Gastroesophageal sphincter (tissue), 4 donors: ENCODE measurements at regions not wholly inside any gene's neighbourhood (a gene's known extent, or its start where the extent isn't known, plus 50 kb on each side); places are given as distances from the start of the nearest gene placed in this dataset.

Source experiments
- ATAC-seq: fragments of 150-250 bp; one replicate; pipeline ENCODE4 v1.9.1; 2016; ENCODE audit warnings: mild to moderate bottlenecking, moderate library complexity
- H3K27ac ChIP-seq, 4 donors: fragments of 200-600 bp; sonication (generic) in 3 of 4; 1 replicate in 3 of 4; 2 replicates in 1 of 4; pipeline ENCODE4 v1.5.1; 2016 to 2019
- H3K27me3 ChIP-seq: fragments of 200-600 bp; sonication (generic); one replicate; pipeline ENCODE4 v1.5.1; 2019
- H3K36me3 ChIP-seq, 2 donors: fragments of 200-600 bp; sonication (generic); one replicate each; pipeline ENCODE4 v1.5.1; 2019; ENCODE audit warnings: control low read depth in 1 of 2
- H3K4me1 ChIP-seq, 3 donors: fragments of 200-600 bp; sonication (generic); 1 replicate in 2 of 3; 2 replicates in 1 of 3; pipeline ENCODE4 v1.5.1; 2016 to 2019; ENCODE audit warnings: control low read depth in 2 of 3
- H3K4me3 ChIP-seq, 2 donors: fragments of 200-600 bp; sonication (generic); one replicate each; pipeline ENCODE4 v1.5.1; 2019; ENCODE audit warnings: mild to moderate bottlenecking in 1 of 2, moderate library complexity in 1 of 2
- H3K9me3 ChIP-seq, 3 donors: fragments of 200-600 bp; sonication (generic); one replicate each; pipeline ENCODE4 v1.5.1; 2017 to 2019; ENCODE audit warnings: control low read depth in 2 of 3
- CTCF ChIP-seq, 4 experiments: fragments of 200-600 bp in 2 of 4; fragments of 450-650 bp in 2 of 4; sonication (generic) in 1 of 4; IDR thresholded peaks; one replicate each; pipeline ENCODE4 v1.5.1; 2017 to 2019; ENCODE audit warnings: antibody characterized with exemption in 4 of 4, mild to moderate bottlenecking in 2 of 4, moderate library complexity in 2 of 4
- EP300 ChIP-seq: sonication (generic); formaldehyde crosslinking; IDR thresholded peaks from one replicate; pipeline ENCODE4 v1.6.1; 2017; ENCODE audit warnings: antibody characterized with exemption, mild to moderate bottlenecking
- POLR2A ChIP-seq, 2 donors: fragments of 450-650 bp; IDR thresholded peaks; one replicate each; pipeline ENCODE4 v1.6.1; 2017; ENCODE audit warnings: antibody characterized with exemption in 2 of 2, mild to moderate bottlenecking in 2 of 2, moderate library complexity in 1 of 2
- POLR2AphosphoS5 ChIP-seq: sonication (generic); formaldehyde crosslinking; IDR thresholded peaks from one replicate; pipeline ENCODE4 v1.6.1; 2017; ENCODE audit warnings: antibody characterized with exemption
- WGBS, 2 donors: methylation state at CpG; one replicate each; pipeline ENCODE4 v1.1.5; 2018; ENCODE audit warnings: low coverage in 1 of 2; 5-methylcytosine and 5-hydroxymethylcytosine counted together

- Histone ChIP-seq H3K4me3 (no peak overlapping the region), H3K36me3 (no peaks in the 10 kb centered on the region), H3K27ac (no peak overlapping the region), H3K4me1 (peaks cover 0 to 24% (median 0%) of the 10 kb centered on the region in 3 donors), H3K27me3 (no peaks in the 10 kb centered on the region), H3K9me3 (no peaks in the 10 kb centered on the region)
- WGBS, 2 donors: 89 to 94% methylated on average over 2 of the region's 2 CpGs
- TF ChIP-seq POLR2AphosphoS5 (no peak), CTCF (IDR thresholded peaks at IDR 0.05) (no peak), POLR2A (IDR thresholded peaks at IDR 0.05) (no peak), EP300 (no peak)
- no peak for ATAC-seq
Observed at GRCh38 chr4:81605271-81605670, 133.6 kb upstream of the RASGEF1B start.

GRCh38 chr4:81604683-81605218, 133.0 kb upstream of the RASGEF1B start:
- H3K9me3 ChIP-seq: no peaks in the 10 kb centered on the region
- no peaks in the 10 kb centered on the region for H3K36me3 ChIP-seq
- no peaks in the 10 kb centered on the region for H3K27me3 ChIP-seq
- WGBS, 2 donors: 80 to 91% methylated on average over 3 of the region's 3 CpGs
- H3K4me3 ChIP-seq: no peak overlapping the region
- no peak for ATAC-seq
- peaks cover 0 to 27% (median 0%) of the 10 kb centered on the region in 3 donors for H3K4me1 ChIP-seq
- TF ChIP-seq CTCF (IDR thresholded peaks at IDR 0.05) (no peak), POLR2AphosphoS5 (no peak)
- H3K27ac ChIP-seq: no peak overlapping the region

GRCh38 chr4:81602854-81603253, 131.1 kb upstream of the RASGEF1B start:
- Histone ChIP-seq H3K27ac (no peak overlapping the region), H3K9me3 (peaks cover 0 to 3% (median 0%) of the 10 kb centered on the region in 3 donors), H3K36me3 (no peaks in the 10 kb centered on the region), H3K27me3 (no peaks in the 10 kb centered on the region), H3K4me1 (peaks cover 0 to 33% (median 0%) of the 10 kb centered on the region in 3 donors), H3K4me3 (no peak overlapping the region)
- TF ChIP-seq POLR2A (IDR thresholded peaks at IDR 0.05): no peak
- TF ChIP-seq EP300: no peak
- no peak for TF ChIP-seq CTCF (IDR thresholded peaks at IDR 0.05)
- TF ChIP-seq POLR2AphosphoS5: no peak
- ATAC-seq: no peak

- TF ChIP-seq POLR2A (IDR thresholded peaks at IDR 0.05): no peak
- no peak for TF ChIP-seq CTCF (IDR thresholded peaks at IDR 0.05)
- TF ChIP-seq EP300: no peak
- no peak for TF ChIP-seq POLR2AphosphoS5
- Histone ChIP-seq H3K27me3 (no peaks in the 10 kb centered on the region), H3K4me3 (no peak overlapping the region), H3K4me1 (peaks cover 0 to 23% (median 0%) of the 10 kb centered on the region in 3 donors), H3K27ac (peak overlapping the region in 3 of 4 donors; percentile 12 to 27 (median 24)), H3K9me3 (peaks cover 0 to 5% (median 0%) of the 10 kb centered on the region in 3 donors), H3K36me3 (no peaks in the 10 kb centered on the region)
- peak; percentile 13 for ATAC-seq
- WGBS, 2 donors: 53 to 56% methylated on average over 1 of the region's 1 CpG
Observed at GRCh38 chr4:81601358-81601694, 129.6 kb upstream of the RASGEF1B start.

GRCh38 chr4:81600520-81601357, 129.0 kb upstream of the RASGEF1B start:
- Histone ChIP-seq H3K36me3 (no peaks in the 10 kb centered on the region), H3K27me3 (no peaks in the 10 kb centered on the region), H3K4me1 (peaks cover 0 to 28% (median 2%) of the 10 kb centered on the region in 3 donors), H3K27ac (peak overlapping the region in 3 of 4 donors; percentile 12 to 27 (median 24)), H3K4me3 (no peak overlapping the region), H3K9me3 (peaks cover 0 to 5% (median 0%) of the 10 kb centered on the region in 3 donors)
- peak; percentile 77 for ATAC-seq
- TF ChIP-seq EP300 (no peak), CTCF (IDR thresholded peaks at IDR 0.05) (no peak), POLR2A (IDR thresholded peaks at IDR 0.05) (no peak), POLR2AphosphoS5 (peak; percentile 57)
- 47 to 50% methylated on average over 15 to 17 of the region's 18 CpGs for WGBS, 2 donors
